ENCODE measurements at regions not wholly inside any gene's neighbourhood (a gene's known extent, or its start where the extent isn't known, plus 50 kb on each side); places are given as distances from the start of the nearest gene placed in this dataset.
"Not testable (repeated sequence)": the region's sequence is repeated elsewhere in the genome, so short reads cannot be mapped to it uniquely, and the experiment has no call there.

GRCh38 chr12:116380740-116381139, 103.2 kb upstream of the MED13L start:
- intact Hi-C loops (cut with DNase I); DNase-seq (ENCODE audit: low spot score): not testable (repeated sequence)

- intact Hi-C loops (cut with DNase I): no loop called here
- DNase-seq (ENCODE audit: low spot score): no peak
Observed at GRCh38 chr12:116381240-116381743, 103.8 kb upstream of the MED13L start.

GRCh38 chr12:116381744-116382685, 104.5 kb upstream of the MED13L start:
- DNase-seq (ENCODE audit: low spot score): no peak
- intact Hi-C loops (cut with DNase I): no loop called here

DNA sequence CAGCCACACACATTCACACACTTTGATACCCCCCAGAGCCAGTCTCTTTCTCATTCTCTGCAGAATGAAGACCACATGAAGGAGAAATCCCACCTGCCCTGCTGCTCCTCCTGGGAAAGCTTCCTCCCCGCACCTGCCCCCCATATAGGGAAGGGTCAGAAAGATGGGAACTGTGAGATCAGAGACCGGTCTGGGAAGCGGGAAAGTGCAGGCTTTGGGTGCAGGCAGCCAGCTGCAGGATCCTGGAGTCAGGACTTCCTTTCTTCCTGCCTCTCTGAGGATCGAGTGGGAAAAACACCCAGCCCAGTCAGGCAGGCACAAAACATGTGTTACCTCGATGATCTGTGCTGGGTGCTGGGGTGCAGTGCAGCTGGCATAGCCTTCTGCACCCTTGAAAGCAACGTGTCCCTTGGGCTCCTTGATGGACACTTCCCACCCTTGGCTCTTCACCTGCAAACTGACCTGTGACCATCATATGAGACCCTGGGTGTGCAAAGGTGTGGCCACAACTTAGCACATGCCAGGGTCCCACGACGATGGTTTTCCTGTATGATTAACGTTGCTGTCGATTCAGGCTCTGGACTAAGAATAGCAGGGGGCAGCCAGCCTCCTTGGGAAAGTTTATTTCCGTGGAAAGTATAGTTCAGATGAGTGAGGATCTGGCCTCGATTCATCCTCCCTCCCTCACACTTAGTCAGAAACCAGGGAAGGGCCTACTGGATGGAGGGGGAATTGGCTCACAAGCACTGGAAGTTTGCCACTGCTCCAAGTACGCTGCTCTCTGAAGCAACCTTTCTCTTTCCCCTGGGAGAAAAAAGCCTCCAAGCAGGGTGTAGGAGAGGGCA, 105.4 kb upstream of the MED13L start:
- intact Hi-C loops (cut with DNase I): no loop called here
- DNase-seq (ENCODE audit: low spot score): no peak

- intact Hi-C loops (cut with DNase I): no loop called here
- no peak for DNase-seq (ENCODE audit: low spot score)
Observed at GRCh38 chr12:116384175-116384574, 106.7 kb upstream of the MED13L start.

DNA sequence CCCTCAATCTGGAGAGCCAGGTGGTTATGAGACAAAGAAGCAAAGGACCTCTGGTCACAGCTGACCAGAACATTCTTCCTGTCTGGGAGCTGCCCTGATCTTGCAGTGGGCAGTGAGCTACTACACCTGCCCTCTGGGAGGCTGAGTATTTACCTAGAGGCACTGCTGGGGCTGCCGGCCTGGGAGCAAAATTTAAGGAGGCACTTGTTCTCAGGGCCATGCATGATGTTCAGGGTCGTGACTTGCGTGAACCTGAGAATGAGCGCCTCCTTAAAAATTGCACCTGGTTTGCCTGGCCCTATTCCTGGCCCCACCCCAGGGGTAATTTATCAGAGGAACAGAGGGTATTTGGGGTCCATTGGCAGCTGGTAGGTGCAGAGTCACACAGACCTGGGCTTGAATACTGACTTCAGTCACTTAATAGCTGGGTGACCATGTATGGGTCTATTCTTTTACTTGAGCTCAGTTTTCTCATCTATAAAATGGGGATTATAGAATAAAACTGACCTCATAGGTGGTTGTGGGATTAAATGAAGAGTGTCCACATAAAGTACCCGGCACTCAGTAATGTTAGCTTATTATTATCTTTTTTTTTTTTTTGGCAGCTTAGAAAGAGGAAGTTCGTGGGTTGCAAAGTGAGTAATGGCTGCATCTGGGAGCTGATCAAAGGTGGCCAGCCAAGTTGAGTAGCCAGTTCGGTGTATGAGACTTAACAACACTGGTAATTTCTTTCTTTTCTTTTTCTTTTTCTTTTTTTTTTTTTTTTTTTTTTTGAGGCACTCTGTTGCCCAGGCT, 107.4 kb upstream of the MED13L start:
- DNase-seq (ENCODE audit: low spot score): no peak
- intact Hi-C loops (cut with DNase I): no loop called here

DNA sequence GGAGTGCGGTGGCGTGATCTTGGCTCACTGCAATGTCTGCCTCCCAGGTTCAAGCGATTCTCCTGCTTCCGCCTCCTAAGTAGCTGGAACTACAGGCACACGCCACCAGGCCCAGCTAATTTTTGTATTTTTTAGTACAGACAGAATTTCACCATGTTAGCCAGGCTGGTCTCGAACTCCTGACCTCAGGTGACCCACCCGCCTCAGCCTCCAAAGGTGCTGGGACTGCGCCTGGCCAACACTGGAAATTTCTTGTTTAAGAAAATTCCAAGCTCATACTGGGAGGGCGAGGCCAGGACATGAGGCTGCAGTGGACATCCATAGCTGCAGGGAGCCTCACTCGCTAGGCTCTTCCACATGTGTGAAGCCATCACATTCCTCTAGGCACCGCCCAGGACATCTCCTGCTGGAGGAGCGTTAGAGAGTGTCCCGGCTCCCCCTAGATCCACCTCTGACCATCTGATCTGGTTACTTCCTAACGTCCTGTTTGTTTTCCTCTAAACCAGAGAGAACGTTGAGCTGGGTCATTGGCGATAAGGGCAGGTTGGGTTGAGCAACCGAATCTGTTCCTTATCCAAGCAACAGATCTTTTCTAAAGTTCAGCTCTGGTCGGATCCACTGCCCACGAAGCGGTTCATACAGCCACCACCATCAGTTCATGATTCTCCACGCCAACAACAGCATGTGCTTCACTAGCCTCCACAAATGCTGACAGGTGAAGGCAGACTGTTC, 108.2 kb upstream of the MED13L start:
- intact Hi-C loops (cut with DNase I): no loop called here
- DNase-seq (ENCODE audit: low spot score): no peak

DNA sequence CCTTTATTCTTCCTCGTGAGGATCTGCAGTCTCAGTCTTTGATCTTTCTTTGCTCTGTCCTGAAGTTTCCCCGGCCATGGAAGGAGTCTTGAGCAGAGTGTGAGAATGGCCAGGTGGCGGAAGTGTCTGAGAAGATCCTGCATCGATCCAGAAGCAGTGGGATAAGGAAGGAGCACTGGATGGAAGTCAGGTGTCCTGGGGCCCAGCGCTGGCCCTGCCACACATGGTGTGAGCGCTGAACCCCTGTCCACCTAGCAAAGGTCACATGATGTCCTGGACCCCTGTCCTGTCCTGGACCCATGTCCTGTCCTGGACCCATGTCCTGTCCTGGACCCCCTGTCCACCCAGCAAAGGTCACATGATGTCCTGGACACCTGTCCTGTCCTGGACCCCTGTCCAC, 111.8 kb upstream of the MED13L start:
- no peak for DNase-seq (ENCODE audit: low spot score)
- intact Hi-C loops (cut with DNase I): no loop called here

- intact Hi-C loops (cut with DNase I): no loop called here
- no peak for DNase-seq (ENCODE audit: low spot score)
Observed at GRCh38 chr12:116389990-116390389, 112.5 kb upstream of the MED13L start.

DNA sequence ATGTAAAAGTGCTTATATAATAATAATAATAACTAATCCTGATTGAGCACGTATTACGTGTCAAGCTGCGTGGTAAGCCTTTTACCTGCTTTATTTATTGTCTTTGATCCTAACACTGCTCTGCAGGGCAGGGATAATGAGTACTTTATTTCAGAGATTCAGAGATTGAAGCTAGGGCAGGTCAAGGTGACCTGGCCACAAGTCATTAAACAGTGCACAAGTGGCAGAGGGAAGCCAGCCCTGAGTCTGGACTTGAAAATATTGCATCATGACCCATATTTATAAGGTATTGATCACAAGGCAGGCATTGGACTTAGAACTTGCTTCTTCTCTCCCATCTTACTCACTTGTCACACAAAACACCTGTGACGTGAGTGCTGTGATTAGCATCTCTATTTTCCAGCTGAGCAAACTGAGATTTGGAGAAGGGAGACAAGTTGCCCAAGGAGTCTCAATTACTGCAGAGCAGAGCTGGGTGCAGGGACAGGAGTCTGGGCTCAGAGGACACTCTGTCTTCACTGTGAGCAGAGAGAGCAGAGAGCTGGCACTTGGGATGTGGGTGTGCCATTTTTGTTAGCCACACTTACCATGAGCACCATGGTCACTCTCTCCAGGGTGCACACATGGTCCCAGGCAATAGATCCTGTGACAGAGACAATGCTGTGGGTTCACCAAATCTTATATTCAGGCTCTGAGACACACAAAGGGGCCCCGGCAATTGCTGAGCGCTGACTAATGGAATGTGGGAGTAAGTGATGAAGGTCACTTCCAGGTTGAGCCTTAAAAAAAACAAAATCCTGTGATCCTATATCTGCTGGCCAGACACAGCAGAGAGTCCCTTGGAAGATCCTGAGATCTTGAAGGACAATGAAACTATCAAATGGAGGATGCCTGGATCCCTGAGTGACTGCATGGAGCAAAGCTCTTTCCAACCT, 113.2 kb upstream of the MED13L start:
- no peak for DNase-seq (ENCODE audit: low spot score)
- intact Hi-C loops (cut with DNase I): no loop called here

- intact Hi-C loops (cut with DNase I): no loop called here
- no peak for DNase-seq (ENCODE audit: low spot score)
Observed at GRCh38 chr12:116391501-116391900, 114.0 kb upstream of the MED13L start.

DNA sequence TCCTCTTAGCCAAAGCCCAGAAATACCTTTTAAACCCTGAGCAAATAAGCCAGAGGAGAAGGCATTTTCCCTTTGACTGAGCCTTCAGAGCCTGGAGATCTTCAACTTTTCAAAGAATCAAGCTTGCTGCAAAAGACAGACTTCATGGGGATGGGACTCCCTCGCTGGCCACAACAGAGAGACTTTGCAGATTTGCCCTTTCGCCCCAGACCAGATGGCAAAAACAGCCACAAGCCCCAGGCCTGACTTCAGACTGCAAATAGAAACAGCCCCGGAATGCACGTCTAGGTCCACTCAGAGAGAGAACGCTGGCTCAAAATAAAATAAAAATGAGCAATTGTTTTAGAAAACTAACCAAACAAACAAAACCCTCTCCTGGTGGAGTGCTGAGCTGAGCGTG, 114.6 kb upstream of the MED13L start:
- no peak for DNase-seq (ENCODE audit: low spot score)
- intact Hi-C loops (cut with DNase I): no loop called here

DNA sequence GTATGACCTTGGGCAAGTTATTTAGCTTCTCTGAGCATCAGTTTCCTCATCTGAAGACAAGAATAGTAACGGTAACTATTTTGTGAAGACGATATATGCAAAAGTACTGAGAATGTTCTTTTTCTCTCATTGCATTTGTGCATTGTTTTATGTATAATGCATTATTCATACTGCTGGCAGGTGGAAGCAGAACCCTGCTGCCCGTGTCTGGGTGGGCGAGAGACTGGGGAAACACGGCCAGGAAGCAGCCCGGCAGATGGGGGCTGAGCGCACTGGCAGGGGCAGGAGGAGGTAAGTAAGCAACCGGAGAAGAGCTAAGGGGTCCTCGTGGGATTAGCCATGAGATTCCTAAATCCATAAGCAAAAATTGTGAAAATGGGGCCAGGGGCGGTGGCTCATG, 115.8 kb upstream of the MED13L start:
- intact Hi-C loops (cut with DNase I): no loop called here

DNA sequence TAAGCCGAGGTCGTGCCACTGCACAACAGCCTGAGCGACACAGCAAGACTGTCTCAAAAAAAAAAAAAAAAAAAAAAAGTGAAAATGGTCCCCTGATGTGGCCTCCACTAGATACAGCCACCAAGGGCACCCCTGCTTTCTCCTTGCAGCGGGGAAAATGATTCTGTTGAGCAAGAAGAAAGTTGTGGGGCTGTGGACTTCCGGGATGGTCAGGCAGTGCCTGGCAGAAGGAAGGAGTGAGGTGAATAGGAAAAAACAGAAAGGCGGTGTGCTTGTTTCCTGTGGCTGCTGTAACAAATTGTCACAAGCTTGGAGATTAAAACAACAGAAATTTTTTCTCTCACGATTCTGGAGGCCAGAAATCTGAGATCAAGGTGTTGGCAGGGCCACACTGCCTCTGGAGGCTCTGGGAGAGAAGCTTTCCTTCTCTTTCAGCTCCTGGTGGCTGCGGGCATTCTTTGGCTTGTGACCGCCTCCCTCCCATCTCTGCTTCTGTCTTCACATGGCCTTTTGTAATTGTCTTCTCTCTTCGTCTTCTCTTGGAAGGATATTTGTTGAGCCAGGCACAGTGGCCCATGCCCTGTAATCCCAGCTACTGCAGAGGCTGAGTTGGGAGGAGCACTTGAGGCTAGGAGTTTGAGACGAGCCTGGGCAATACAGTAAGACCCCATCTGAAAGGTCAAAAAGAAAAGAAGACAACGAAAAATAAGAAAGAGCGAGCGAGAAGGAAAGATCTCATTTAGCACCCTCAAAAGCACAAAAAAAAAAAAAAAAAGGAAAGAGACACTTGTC, 116.6 kb upstream of the MED13L start:
- DNase-seq (ENCODE audit: low spot score): no peak
- intact Hi-C loops (cut with DNase I): no loop called here

More for the DNA sequence above, 115.8 kb upstream of the MED13L start:
- no peak for DNase-seq (ENCODE audit: low spot score)

- DNase-seq (ENCODE audit: low spot score): no peak
- intact Hi-C loops (cut with DNase I): no loop called here
Observed at GRCh38 chr12:116395396-116395795, 117.9 kb upstream of the MED13L start.

- no peak for DNase-seq (ENCODE audit: low spot score)
- intact Hi-C loops (cut with DNase I): no loop called here
Observed at GRCh38 chr12:116397148-116397547, 119.7 kb upstream of the MED13L start.

GRCh38 chr12:116398193-116398592, 120.7 kb upstream of the MED13L start:
- no peak for DNase-seq (ENCODE audit: low spot score)
- intact Hi-C loops (cut with DNase I): no loop called here
